A549 (cell line): ENCODE measurements at regions not wholly inside any gene's neighbourhood (a gene's known extent, or its start where the extent isn't known, plus 50 kb on each side); places are given as distances from the start of the nearest gene placed in this dataset.

Experiments used
- BHLHE40 ChIP-seq: IDR thresholded peaks from 2 replicates; pipeline ENCODE4 v1.6.1; 2012; ENCODE audit warnings: low read depth, low read length, inconsistent platforms
- CHD2 ChIP-seq: fragments of 150-350 bp; IDR thresholded peaks from 2 replicates; pipeline ENCODE4 v1.6.1; 2014; ENCODE audit warnings: low read length; ENCODE audit not compliant: partially characterized antibody
- CTCF ChIP-seq: fragments of >200 bp; sonication (Bioruptor Twin); formaldehyde crosslinking; IDR thresholded peaks from 3 replicates; pipeline ENCODE4 v1.5.1; 2016
- EP300 ChIP-seq, 2 experiments: fragments of >200 bp; sonication (Bioruptor Twin); formaldehyde crosslinking; IDR thresholded peaks; 2 replicates in 1 of 2; 3 replicates in 1 of 2; pipeline ENCODE4 v1.6.1; 2016 to 2017
- KDM1A ChIP-seq: fragments of 200-600 bp; sonication (generic); IDR thresholded peaks from 2 replicates; pipeline ENCODE4 v1.6.1; 2016; ENCODE audit warnings: low read depth, mild to moderate bottlenecking
- MYC ChIP-seq: IDR thresholded peaks from 2 replicates; pipeline ENCODE4 v1.6.1; 2012; ENCODE audit warnings: mild to moderate bottlenecking, inconsistent platforms, low read length, improper control_type of control experiment, borderline replicate concordance
- POLR2A ChIP-seq: IDR thresholded peaks from 2 replicates; pipeline ENCODE4 v1.6.1; 2012; ENCODE audit warnings: mild to moderate bottlenecking, low read length
- POLR2AphosphoS2 ChIP-seq: conservative IDR thresholded peaks from 2 replicates; pipeline ENCODE4 v1.6.1; 2012; ENCODE audit warnings: low read length, improper control_type of control experiment, inconsistent platforms
- REST ChIP-seq: fragments of 200-600 bp; sonication (generic); IDR thresholded peaks from 2 replicates; pipeline ENCODE4 v1.6.1; 2016; ENCODE audit warnings: antibody characterized with exemption, mild to moderate bottlenecking, moderate library complexity
- RFX5 ChIP-seq: fragments of 450-650 bp; IDR thresholded peaks from 2 replicates; pipeline ENCODE4 v1.7.1; 2014; ENCODE audit warnings: antibody characterized with exemption, mild to moderate bottlenecking, moderate library complexity
- SMC3 ChIP-seq: fragments of >200 bp; sonication (Bioruptor Twin); formaldehyde crosslinking; IDR thresholded peaks from 3 replicates; pipeline ENCODE4 v1.6.1; 2018; ENCODE audit warnings: inconsistent platforms
- ZNF302 ChIP-seq: fragments of 250-450 bp; sonication (Bioruptor Pico); IDR thresholded peaks from 2 replicates; pipeline ENCODE4 v1.9.0; 2021; ENCODE audit warnings: inconsistent platforms, mild to moderate bottlenecking, moderate library complexity
- ZSCAN20 ChIP-seq: fragments of 250-450 bp; sonication (Bioruptor Pico); IDR thresholded peaks from 2 replicates; pipeline ENCODE4 v1.8.0; 2022; ENCODE audit warnings: mild to moderate bottlenecking, moderate library complexity
- TF ChIP-seq, protein P1 (sequence below): IDR thresholded peaks from 2 replicates; pipeline ENCODE4 v1.6.1; 2012

- no peak for TF ChIP-seq CTCF
- no peak for TF ChIP-seq RFX5
- no peak for TF ChIP-seq ZNF302 (CRISPR knock-in tag)
- TF ChIP-seq CHD2: no peak
- TF ChIP-seq EP300 (IDR thresholded peaks at IDR 0.05): no peak
- no peak for TF ChIP-seq POLR2AphosphoS2
- TF ChIP-seq BHLHE40: no peak
- no peak for TF ChIP-seq SMC3
- no peak for TF ChIP-seq REST
- TF ChIP-seq MYC: no peak
- TF ChIP-seq ZSCAN20 (CRISPR knock-in tag): no peak
- TF ChIP-seq, protein P1, sequence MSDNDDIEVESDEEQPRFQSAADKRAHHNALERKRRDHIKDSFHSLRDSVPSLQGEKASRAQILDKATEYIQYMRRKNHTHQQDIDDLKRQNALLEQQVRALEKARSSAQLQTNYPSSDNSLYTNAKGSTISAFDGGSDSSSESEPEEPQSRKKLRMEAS: no peak
- TF ChIP-seq KDM1A: no peak
- TF ChIP-seq POLR2A: no peak
Observed at GRCh38 chr15:66647358-66647757, 54.7 kb upstream of the SMAD6 start.
